ENCODE measurements at regions not wholly inside any gene's neighbourhood (a gene's known extent, or its start where the extent isn't known, plus 50 kb on each side); places are given as distances from the start of the nearest gene placed in this dataset.

DNA sequence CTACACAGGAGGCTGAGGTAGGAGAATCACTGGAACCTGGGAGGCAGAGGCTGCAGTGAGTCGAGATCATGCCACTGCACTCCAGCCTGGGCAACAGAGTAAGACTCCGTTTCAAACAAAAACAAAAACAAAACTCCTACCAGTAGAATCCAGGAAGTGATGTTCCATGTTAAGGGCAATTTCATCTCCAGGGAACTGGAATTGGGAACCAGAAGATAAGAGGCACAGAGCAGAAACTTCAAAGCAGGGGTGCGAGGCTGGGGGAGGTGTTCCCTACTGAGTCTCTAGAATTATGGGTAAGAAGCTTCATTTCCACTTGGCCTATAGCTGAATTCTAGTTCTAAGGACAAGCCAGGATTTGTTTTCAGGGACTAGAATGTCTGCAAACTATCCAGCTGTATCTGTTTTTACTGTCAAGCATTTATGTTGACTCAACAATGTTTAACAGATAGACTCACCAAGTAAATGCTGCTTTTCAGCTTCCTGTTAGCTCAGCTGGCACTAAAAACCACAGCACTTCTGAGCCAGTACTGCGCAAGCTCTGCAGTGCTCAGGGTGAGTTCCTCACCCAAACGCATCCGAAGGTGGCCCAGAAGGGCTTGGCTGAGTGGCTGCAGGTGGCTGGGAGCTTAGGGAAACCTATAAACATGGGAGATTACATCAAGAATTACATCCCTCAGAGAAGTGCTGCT is 320.1 kb downstream of the MTRR start:
- no peak for ATAC-seq (replicated peaks; ENCODE audit: extremely low read depth, poor library complexity, severe bottlenecking)
- Mint-ChIP-seq H3K27me3 (no peaks in the 10 kb centered on the region), H3K4me3 (no peak overlapping the region), H3K27ac (ENCODE audit: low read depth) (no peak overlapping the region), H3K9me3 (peaks cover 5% of the 10 kb centered on the region), H3K4me1 (no peaks in the 10 kb centered on the region), H3K36me3 (ENCODE audit: insufficient read depth) (no peaks in the 10 kb centered on the region)
- no peak for DNase-seq (ENCODE audit: low spot score in 2 of 2)

DNA sequence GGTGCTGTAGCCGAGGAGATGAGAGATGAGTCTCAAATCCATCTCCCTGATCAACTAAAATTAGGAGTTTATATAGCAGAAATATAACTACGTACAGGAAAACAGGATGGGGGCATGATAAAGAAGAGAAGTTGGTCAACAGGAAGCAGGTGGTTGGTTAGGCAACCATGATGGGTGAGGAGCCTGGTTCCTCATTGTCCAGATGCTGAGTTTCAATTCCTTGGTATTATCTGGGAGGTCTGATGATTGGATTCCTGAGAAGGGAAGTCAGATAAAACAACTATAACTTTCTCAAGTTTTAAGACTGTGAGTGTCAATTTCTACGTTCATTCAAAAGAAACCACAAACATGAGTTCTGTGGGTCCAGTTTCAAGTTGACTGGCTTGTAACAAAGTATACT is 323.9 kb downstream of the MTRR start:
- no peaks in the 10 kb centered on the region for H3K27me3 Mint-ChIP-seq
- peaks cover 16% of the 10 kb centered on the region for H3K9me3 Mint-ChIP-seq
- DNase-seq (ENCODE audit: low spot score in 2 of 2) (no peak), ATAC-seq (replicated peaks; ENCODE audit: extremely low read depth, poor library complexity, severe bottlenecking) (no peak)
- H3K36me3 Mint-ChIP-seq (ENCODE audit: insufficient read depth) = no peaks in the 10 kb centered on the region
- no peak overlapping the region for H3K4me3 Mint-ChIP-seq
- H3K27ac Mint-ChIP-seq (ENCODE audit: low read depth) = no peak overlapping the region
- H3K4me1 Mint-ChIP-seq = no peaks in the 10 kb centered on the region

DNA sequence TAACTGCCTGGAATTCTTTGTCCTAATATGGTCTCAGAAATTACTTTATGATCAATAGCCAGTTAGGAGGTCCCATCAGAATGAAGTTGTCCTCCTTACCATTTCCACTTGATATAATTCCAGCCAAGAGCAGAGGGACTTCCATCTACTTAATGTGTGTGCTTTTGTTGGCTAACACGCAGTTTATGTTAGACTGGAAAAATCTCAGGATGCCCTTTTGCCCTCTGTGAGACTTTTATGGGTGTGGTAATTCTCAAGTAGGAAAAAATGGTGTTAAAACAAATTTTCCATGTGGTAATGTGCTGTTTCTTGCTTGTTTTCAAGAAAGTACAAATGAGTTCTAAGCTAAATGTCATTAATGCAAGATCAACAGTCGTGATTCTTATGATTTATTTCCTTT is 327.1 kb downstream of the MTRR start:
- ATAC-seq (replicated peaks; ENCODE audit: extremely low read depth, poor library complexity, severe bottlenecking) (no peak), DNase-seq (ENCODE audit: low spot score in 2 of 2) (no peak)
- Mint-ChIP-seq H3K4me1 (no peaks in the 10 kb centered on the region), H3K27me3 (no peaks in the 10 kb centered on the region), H3K9me3 (peaks cover 22% of the 10 kb centered on the region), H3K36me3 (ENCODE audit: insufficient read depth) (no peaks in the 10 kb centered on the region), H3K4me3 (no peak overlapping the region), H3K27ac (ENCODE audit: low read depth) (no peak overlapping the region)

DNA sequence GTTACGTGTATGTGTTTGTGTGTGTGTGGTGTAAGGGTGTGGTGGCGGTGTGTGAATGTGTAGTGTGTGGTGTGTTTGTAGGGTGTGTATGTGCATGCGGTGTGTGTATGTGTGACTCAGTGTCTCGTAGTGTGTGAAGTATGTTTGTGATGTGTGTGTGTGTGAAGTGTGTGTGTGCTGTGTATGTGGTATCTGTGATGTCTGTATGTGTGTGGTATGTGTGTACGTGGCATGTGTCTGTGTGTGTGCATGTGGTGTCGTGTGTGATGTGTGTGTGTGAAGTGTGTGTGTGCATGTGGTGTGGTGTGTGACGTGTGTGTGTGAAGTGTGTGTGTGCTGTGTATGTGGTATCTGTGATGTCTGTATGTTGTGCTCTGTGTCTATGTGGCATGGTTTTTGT is 339.4 kb downstream of the MTRR start:
- DNase-seq (ENCODE audit: low spot score in 2 of 2) (no peak), ATAC-seq (replicated peaks; ENCODE audit: extremely low read depth, poor library complexity, severe bottlenecking) (no peak)
- Mint-ChIP-seq H3K27me3 (no peaks in the 10 kb centered on the region), H3K4me1 (no peaks in the 10 kb centered on the region), H3K4me3 (no peak overlapping the region), H3K36me3 (ENCODE audit: insufficient read depth) (no peaks in the 10 kb centered on the region), H3K9me3 (peaks cover 2% of the 10 kb centered on the region), H3K27ac (ENCODE audit: low read depth) (no peak overlapping the region)

DNA sequence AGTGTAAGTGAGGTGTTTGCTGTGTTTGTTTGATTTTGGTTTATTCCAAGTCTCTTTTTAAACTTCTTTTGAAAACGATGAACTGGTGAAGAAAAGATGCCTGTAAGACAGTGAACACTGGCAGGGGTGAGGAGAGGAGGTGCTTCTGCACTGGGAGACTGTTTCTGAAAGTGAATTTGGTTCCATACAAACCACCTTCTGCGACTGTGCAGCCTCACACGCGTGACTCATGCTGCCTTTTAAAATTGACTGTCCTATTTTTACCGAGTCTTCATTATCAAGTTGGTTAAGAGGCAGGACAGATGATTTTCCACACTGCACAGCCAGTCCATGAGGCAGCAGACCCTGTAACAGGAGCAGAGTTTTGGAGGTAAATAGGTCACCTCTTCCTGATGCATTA is 340.6 kb downstream of the MTRR start:
- DNase-seq (ENCODE audit: low spot score in 2 of 2) (no peak), ATAC-seq (replicated peaks; ENCODE audit: extremely low read depth, poor library complexity, severe bottlenecking) (no peak)
- H3K36me3 Mint-ChIP-seq (ENCODE audit: insufficient read depth) = no peaks in the 10 kb centered on the region
- H3K4me3 Mint-ChIP-seq = no peak overlapping the region
- no peaks in the 10 kb centered on the region for H3K4me1 Mint-ChIP-seq
- H3K27ac Mint-ChIP-seq (ENCODE audit: low read depth) = no peak overlapping the region
- H3K27me3 Mint-ChIP-seq = no peaks in the 10 kb centered on the region
- H3K9me3 Mint-ChIP-seq = no peaks in the 10 kb centered on the region

DNA sequence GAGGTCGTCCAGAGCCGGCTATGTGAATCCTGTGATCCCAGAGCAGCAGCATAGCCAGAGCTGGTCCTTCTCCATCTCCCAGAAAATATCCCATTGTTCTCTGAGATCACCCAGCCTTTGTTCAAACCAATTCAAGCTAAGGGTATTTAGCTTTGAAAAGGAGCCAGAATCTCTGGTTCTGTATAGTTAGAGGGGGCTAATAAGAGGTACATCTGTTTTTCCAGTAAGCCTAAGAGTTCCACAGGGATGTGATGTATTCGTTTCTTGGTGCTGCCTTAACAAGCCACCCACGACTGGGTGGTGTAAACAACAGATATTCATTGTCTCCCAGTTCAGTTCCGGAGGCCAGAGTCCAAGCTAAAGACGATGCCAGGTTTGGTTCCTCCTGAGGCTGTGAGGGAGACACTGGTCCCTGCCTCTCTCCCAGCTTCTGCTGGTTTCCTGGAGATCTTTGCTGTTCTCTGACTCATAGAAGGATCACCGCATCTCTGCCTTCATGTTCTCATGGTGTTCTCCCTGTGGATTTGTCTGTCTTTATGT is 344.8 kb downstream of the MTRR start:
- Mint-ChIP-seq H3K36me3 (ENCODE audit: insufficient read depth) (no peaks in the 10 kb centered on the region), H3K27me3 (no peaks in the 10 kb centered on the region), H3K4me1 (no peaks in the 10 kb centered on the region), H3K4me3 (no peak overlapping the region), H3K9me3 (no peaks in the 10 kb centered on the region), H3K27ac (ENCODE audit: low read depth) (no peak overlapping the region)
- DNase-seq (ENCODE audit: low spot score in 2 of 2) (no peak), ATAC-seq (replicated peaks; ENCODE audit: extremely low read depth, poor library complexity, severe bottlenecking) (no peak)

DNA sequence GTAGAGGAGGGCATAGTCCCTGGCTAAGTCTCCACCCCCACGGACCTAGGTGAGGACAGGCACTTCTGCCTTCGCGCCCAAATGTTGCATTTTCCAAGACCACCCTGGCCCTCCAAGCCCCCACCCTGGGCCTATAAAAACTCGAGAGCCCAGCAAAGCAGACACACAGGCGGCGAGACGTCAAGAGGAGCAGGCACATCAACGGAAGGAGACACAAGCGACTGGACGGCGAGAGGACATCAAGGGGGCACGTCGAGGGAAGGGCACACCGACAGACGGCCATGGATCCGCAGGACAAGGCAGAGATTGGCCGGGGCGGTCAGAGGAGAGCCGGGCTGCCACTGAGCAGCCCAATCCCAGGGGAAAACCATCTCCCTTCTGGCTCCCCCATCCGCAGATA is 348.0 kb downstream of the MTRR start:
- H3K4me3 Mint-ChIP-seq = no peak overlapping the region
- no peaks in the 10 kb centered on the region for H3K36me3 Mint-ChIP-seq (ENCODE audit: insufficient read depth)
- DNase-seq (ENCODE audit: low spot score in 2 of 2) = no peak
- no peak overlapping the region for H3K27ac Mint-ChIP-seq (ENCODE audit: low read depth)
- no peaks in the 10 kb centered on the region for H3K27me3 Mint-ChIP-seq
- H3K4me1 Mint-ChIP-seq = no peaks in the 10 kb centered on the region
- peaks cover 9% of the 10 kb centered on the region for H3K9me3 Mint-ChIP-seq
- ATAC-seq (replicated peaks; ENCODE audit: extremely low read depth, poor library complexity, severe bottlenecking) = no peak

DNA sequence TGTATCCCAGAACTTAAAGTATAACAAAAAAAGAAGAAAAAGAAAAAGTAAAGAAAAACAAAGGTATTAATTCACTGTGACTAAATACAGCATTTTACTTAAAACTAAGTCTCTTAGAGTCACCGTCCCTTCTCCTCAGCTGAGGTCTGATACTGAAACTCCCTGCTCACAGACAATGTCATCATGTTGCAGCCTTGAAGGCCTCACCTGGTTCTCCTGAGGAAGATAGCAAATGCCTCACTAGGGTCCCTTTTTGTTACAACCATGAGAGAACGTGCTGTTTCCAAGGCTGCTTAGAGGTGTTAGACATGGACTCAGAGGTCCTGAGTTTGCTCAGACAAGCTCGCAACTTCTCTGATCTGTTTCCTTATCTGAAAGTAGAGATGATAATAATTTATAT is 357.2 kb downstream of the MTRR start:
- Mint-ChIP-seq H3K36me3 (ENCODE audit: insufficient read depth) (no peaks in the 10 kb centered on the region), H3K4me3 (no peak overlapping the region), H3K27ac (ENCODE audit: low read depth) (no peak overlapping the region), H3K27me3 (no peaks in the 10 kb centered on the region), H3K9me3 (peaks cover 36% of the 10 kb centered on the region), H3K4me1 (no peaks in the 10 kb centered on the region)
- no peak for ATAC-seq (replicated peaks; ENCODE audit: extremely low read depth, poor library complexity, severe bottlenecking)
- DNase-seq (ENCODE audit: low spot score in 2 of 2) = no peak

DNA sequence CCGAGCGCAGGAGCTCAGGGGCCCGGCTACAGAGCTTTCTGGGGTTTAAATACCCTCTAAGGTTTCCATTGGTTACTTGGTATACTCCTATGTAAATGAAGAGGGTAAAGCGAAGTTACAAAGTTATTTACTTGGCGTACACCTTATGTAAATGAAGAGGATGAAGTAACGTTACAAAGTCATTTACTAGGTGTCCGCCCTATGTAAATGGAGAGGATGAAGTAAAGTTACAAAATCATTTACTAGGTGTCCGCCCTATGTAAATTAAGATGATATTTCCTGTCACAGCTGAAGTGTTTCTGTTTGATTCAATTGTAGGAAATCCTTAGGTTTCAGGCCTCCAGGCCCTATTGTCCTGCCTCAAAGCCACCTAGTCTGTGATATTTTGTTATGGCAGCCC is 358.2 kb downstream of the MTRR start:
- H3K4me3 Mint-ChIP-seq = no peak overlapping the region
- no peaks in the 10 kb centered on the region for H3K27me3 Mint-ChIP-seq
- DNase-seq (ENCODE audit: low spot score in 2 of 2) (no peak), ATAC-seq (replicated peaks; ENCODE audit: extremely low read depth, poor library complexity, severe bottlenecking) (no peak)
- H3K27ac Mint-ChIP-seq (ENCODE audit: low read depth) = no peak overlapping the region
- H3K4me1 Mint-ChIP-seq = no peaks in the 10 kb centered on the region
- no peaks in the 10 kb centered on the region for H3K36me3 Mint-ChIP-seq (ENCODE audit: insufficient read depth)
- peaks cover 28% of the 10 kb centered on the region for H3K9me3 Mint-ChIP-seq

DNA sequence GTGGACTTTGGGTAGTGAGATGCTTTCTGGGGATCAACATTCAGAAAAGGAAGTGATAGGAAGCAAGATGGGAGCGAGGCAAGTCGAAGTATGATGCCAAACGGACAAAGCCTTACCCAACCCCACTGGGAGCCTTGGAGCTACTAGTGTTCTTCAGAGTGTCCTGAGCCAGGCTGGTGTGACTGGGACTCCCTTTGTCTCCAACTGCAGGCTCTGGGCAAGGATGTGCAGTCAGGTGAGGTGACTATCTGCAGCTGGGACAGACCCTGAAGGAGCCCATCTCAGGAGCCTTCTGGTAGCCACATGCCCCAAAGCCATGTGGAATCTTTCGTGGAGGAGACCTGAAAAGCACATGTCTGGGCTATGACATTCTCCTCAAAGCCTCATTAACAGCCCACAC is 360.6 kb downstream of the MTRR start:
- Mint-ChIP-seq H3K4me3 (no peak overlapping the region), H3K4me1 (no peaks in the 10 kb centered on the region), H3K36me3 (ENCODE audit: insufficient read depth) (no peaks in the 10 kb centered on the region), H3K27me3 (no peaks in the 10 kb centered on the region), H3K27ac (ENCODE audit: low read depth) (no peak overlapping the region), H3K9me3 (peaks cover 17% of the 10 kb centered on the region)
- no peak for DNase-seq (ENCODE audit: low spot score in 2 of 2)
- ATAC-seq (replicated peaks; ENCODE audit: extremely low read depth, poor library complexity, severe bottlenecking) = no peak

DNA sequence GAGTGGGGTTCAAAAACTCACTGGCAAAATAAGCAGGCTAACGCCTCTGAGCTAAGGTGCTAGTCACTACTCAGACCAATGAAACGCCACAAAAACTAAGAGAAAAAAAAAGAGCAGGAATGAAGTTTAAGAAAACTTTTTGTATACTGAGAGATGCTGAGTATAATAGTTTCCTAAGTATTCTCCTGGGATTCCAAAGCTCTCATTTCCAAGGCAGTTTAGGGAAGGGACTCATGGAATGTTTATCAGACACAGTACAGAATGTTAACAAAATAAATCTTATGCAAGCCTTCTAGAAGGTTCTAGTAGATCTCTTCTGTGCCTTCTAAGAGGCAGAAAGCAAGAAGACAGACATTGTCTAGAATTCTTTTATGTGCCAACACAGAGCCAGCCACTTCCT is 361.9 kb downstream of the MTRR start:
- no peak for ATAC-seq (replicated peaks; ENCODE audit: extremely low read depth, poor library complexity, severe bottlenecking)
- Mint-ChIP-seq H3K4me1 (no peaks in the 10 kb centered on the region), H3K27me3 (no peaks in the 10 kb centered on the region), H3K9me3 (peaks cover 23% of the 10 kb centered on the region), H3K27ac (ENCODE audit: low read depth) (no peak overlapping the region), H3K36me3 (ENCODE audit: insufficient read depth) (no peaks in the 10 kb centered on the region), H3K4me3 (no peak overlapping the region)
- DNase-seq (ENCODE audit: low spot score in 2 of 2) = no peak

DNA sequence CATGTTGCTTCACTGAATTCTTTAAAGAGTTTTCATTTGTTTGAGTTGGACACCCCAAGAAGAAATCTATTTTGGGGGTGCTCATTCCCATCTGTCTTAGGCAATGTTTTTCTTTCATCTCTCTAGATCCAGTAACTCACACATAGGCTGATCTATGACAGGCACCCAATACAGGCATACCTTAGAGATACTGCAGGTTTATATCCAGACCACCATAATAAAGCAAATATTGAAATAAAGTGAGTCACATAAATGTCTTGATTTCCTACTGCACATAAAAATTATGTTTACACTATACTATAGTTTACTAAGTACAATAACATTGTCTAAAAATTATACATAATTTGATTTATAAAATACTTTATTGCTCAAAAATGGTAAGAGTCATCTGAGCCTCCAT is 364.5 kb downstream of the MTRR start:
- H3K36me3 Mint-ChIP-seq (ENCODE audit: insufficient read depth) = no peaks in the 10 kb centered on the region
- ATAC-seq (replicated peaks; ENCODE audit: extremely low read depth, poor library complexity, severe bottlenecking) = no peak
- DNase-seq (ENCODE audit: low spot score in 2 of 2) = no peak
- H3K4me1 Mint-ChIP-seq = no peaks in the 10 kb centered on the region
- H3K4me3 Mint-ChIP-seq = no peak overlapping the region
- no peaks in the 10 kb centered on the region for H3K27me3 Mint-ChIP-seq
- H3K27ac Mint-ChIP-seq (ENCODE audit: low read depth) = no peak overlapping the region
- H3K9me3 Mint-ChIP-seq = peaks cover 24% of the 10 kb centered on the region

DNA sequence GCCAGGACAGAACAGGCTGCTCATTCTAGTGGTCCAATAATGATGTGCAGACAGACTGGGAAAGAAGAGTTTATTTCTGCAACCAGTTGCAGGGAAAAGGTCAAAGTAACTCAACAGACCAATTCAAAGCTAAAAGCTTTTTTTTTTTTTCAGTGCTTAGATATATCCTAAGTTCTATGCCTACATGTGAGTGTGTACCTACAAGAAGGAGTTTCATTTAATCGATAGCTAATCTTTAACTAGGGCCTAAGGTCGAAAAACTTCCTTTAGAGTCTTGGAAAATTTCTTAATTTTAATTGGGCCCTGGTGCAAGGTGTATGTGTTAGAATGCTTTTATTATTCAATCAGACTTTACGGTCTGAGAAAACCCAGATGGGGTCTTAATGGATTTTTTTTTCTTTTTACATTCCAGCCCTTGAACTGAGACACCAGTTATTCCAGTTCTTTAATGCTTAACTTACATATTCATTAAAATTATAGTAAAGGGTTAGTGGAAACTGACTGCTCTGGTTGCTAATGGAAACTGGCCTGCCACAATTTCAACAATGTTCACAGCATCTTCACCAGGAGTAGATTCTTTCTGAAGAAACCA is 365.3 kb downstream of the MTRR start:
- Mint-ChIP-seq H3K36me3 (ENCODE audit: insufficient read depth) (no peaks in the 10 kb centered on the region), H3K9me3 (peaks cover 24% of the 10 kb centered on the region), H3K27ac (ENCODE audit: low read depth) (no peak overlapping the region), H3K27me3 (no peaks in the 10 kb centered on the region), H3K4me1 (no peaks in the 10 kb centered on the region), H3K4me3 (no peak overlapping the region)
- ATAC-seq (replicated peaks; ENCODE audit: extremely low read depth, poor library complexity, severe bottlenecking) = no peak
- no peak for DNase-seq (ENCODE audit: low spot score in 2 of 2)
